AG10803 (cell line): ENCODE measurements at regions not wholly inside any gene's neighbourhood (a gene's known extent, or its start where the extent isn't known, plus 50 kb on each side); places are given as distances from the start of the nearest gene placed in this dataset.

ENCODE experiments used
- DNase-seq: peaks from one replicate; pipeline ENCODE4 v3.0.0; 2010; ENCODE audit warnings: low read depth
- H3K4me3 ChIP-seq: 2 replicates; pipeline ENCODE4 v1.5.1; 2011; ENCODE audit warnings: mild to moderate bottlenecking, low read length, control low read depth
- CTCF ChIP-seq: conservative IDR thresholded peaks from 2 replicates; pipeline ENCODE4 v1.5.1; 2011; ENCODE audit warnings: mild to moderate bottlenecking, low read length, control low read depth, inconsistent platforms

GRCh38 chr15:96582473-96582872, 252.0 kb downstream of the NR2F2 start:
- no peak overlapping the region for H3K4me3 ChIP-seq
- DNase-seq: no peak
- no peak for TF ChIP-seq CTCF

- no peak for DNase-seq
- no peak overlapping the region for H3K4me3 ChIP-seq
- no peak for TF ChIP-seq CTCF
These were observed 253.2 kb downstream of the NR2F2 start for GRCh38 chr15:96583671-96584070.

- DNase-seq: peak; percentile 6
- peak; percentile 30 for TF ChIP-seq CTCF
- H3K4me3 ChIP-seq: no peak overlapping the region
These were observed 255.2 kb downstream of the NR2F2 start for GRCh38 chr15:96585484-96586386.

GRCh38 chr15:96586901-96587300, 256.4 kb downstream of the NR2F2 start:
- H3K4me3 ChIP-seq: no peak overlapping the region
- no peak for TF ChIP-seq CTCF
- no peak for DNase-seq

- TF ChIP-seq CTCF: no peak
- no peak overlapping the region for H3K4me3 ChIP-seq
- no peak for DNase-seq
These were observed 259.4 kb downstream of the NR2F2 start for GRCh38 chr15:96589864-96590263.

- no peak for DNase-seq
- no peak for TF ChIP-seq CTCF
These were observed 263.2 kb downstream of the NR2F2 start for GRCh38 chr15:96593735-96594134.

GRCh38 chr15:96595951-96596350, 265.5 kb downstream of the NR2F2 start:
- H3K4me3 ChIP-seq: no peak overlapping the region
- no peak for TF ChIP-seq CTCF
- no peak for DNase-seq

More at GRCh38 chr15:96593735-96594134, 263.2 kb downstream of the NR2F2 start:
- H3K4me3 ChIP-seq: no peak overlapping the region
